GM12865 (cell line): ENCODE measurements at regions not wholly inside any gene's neighbourhood (a gene's known extent, or its start where the extent isn't known, plus 50 kb on each side); places are given as distances from the start of the nearest gene placed in this dataset.

Source experiments
- DNase-seq: peaks from one replicate; pipeline ENCODE4 v3.0.0; 2010; ENCODE audit warnings: low read depth
- H3K4me3 ChIP-seq: 2 replicates; pipeline ENCODE4 v1.5.1; 2011; ENCODE audit warnings: mild to moderate bottlenecking, low read depth, low read length, control low read depth
- TF ChIP-seq, protein P1 (sequence below): IDR thresholded peaks from 2 replicates; pipeline ENCODE4 v1.5.1; 2011; ENCODE audit warnings: low read length, control low read depth, low read depth, inconsistent platforms; ENCODE audit not compliant: insufficient read depth; ENCODE audit errors: missing control alignments

DNA sequence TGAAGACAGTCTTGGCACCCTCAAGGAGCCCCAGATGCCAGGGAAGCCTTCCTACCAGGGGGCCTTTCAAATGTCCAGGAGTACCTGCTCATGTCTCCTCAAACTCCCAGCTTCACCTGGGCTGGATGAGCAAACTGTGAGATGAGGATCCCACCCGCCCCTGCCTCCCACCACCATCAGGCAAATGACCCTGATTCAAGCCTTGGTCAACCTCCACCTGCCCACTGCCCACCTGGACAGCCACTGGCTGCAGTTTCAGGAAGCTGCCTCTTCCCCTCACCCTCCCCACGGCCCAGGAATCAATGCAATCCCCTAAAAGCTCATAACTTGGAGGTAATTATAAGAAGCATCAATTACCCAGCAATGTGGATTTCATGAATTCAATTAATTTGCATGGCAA, 122.7 kb downstream of the BUD13 start:
- TF ChIP-seq, protein P1, sequence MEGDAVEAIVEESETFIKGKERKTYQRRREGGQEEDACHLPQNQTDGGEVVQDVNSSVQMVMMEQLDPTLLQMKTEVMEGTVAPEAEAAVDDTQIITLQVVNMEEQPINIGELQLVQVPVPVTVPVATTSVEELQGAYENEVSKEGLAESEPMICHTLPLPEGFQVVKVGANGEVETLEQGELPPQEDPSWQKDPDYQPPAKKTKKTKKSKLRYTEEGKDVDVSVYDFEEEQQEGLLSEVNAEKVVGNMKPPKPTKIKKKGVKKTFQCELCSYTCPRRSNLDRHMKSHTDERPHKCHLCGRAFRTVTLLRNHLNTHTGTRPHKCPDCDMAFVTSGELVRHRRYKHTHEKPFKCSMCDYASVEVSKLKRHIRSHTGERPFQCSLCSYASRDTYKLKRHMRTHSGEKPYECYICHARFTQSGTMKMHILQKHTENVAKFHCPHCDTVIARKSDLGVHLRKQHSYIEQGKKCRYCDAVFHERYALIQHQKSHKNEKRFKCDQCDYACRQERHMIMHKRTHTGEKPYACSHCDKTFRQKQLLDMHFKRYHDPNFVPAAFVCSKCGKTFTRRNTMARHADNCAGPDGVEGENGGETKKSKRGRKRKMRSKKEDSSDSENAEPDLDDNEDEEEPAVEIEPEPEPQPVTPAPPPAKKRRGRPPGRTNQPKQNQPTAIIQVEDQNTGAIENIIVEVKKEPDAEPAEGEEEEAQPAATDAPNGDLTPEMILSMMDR, result no peak
- DNase-seq, result no peak
- no peak overlapping the region for H3K4me3 ChIP-seq

DNA sequence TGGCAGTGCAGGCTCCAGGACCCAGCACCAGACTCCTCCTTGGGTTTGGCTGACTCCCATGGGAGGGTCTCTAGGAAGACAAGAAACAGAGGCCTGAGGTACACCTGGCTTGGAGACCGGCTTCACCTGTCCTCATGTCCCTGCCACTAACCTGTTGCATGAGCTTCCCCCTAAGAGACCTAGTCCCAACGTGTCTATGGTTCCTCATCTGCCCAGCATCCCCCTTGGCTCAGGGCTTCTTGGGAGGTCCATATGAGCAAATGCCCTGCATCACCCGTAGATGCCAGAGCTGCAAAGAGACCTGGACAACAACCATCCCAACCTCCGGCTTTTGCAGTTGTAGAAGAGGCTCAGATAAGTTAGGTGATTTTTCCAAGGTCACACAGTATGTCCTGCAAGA, 123.5 kb downstream of the BUD13 start:
- H3K4me3 ChIP-seq, result no peak overlapping the region
- TF ChIP-seq, protein P1, result no peak
- DNase-seq, result no peak

DNA sequence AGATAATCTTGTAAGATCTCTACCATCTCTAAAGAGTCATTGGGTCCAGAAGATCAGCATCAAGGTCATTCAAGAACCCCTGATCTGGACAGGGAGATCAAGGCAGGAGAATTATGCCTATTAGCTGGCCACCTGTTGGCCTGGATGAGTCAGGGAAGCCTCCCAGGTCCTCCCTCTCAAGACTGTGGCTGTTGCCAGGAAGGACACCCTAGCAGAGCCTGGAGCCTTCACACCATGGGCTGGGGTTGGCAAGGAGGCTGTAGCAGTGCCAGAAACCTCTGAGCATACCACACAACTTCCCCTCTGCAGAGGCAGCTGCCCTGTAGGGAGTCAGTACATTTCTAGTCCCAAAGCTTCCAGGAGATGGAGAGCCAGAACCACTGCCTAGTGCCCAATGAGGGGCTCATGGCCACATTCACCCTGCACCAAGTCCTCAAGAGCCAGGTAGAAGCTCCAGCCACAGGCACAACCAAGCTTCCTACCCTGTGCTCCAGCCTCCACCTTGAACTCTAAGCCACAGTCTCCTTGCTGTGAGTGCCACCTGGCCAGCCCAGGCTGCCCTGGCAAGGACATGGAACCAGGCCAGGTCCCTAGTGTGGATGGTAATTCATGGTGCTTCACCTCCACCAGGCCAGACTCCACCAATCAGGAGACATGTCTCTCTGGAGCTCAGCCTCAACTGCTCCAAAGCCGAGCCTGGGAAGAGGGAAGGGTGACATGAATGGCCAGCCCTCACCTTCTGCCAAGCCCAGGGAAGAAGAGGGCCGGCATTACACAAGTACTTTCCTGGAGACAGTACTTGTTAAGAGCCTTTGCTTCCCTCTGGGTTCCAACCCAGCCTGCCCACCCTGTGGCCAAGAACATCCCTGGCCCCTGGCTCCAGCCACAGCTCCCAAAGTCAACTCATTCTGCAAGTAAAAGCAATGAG, 124.3 kb downstream of the BUD13 start:
- TF ChIP-seq, protein P1, result no peak
- H3K4me3 ChIP-seq, result no peak overlapping the region
- no peak for DNase-seq

DNA sequence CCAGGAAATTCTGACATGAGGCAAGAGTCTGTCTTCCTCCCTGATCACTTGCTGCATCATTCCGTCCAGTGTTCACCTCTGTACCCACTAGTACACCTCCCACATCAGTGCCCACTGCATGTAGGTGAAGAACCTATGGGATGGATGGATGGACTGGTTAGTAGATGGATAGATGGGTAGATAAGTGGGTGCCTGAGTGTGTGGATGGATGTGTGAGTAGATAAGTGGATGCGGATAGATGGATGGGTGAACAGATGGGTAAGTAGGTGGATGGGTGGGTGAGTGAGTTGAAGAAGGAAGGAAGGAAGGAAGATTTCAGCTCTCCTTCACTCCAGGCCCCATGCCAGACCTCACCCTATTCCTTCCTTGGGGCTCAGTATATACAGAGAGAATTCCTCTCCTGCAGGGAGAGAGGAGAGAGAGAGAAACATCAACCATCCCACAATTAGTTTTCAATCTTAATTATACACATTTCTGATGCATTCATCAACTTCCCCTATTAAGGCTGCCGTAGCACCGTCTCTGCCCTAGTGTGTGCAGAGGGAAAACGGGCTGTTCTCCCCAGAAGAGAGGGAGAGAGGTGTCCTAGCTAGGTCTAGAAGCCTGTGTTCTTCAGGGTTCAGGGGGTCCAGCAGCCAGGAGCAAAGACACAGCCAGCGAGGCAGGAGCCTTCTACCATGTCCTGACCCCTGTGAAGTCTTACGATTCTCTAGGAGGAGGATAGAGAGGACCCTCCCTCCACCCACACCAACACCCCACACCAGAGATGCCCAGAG, 125.3 kb downstream of the BUD13 start:
- TF ChIP-seq, protein P1, result no peak
- DNase-seq, result no peak
- no peak overlapping the region for H3K4me3 ChIP-seq

DNA sequence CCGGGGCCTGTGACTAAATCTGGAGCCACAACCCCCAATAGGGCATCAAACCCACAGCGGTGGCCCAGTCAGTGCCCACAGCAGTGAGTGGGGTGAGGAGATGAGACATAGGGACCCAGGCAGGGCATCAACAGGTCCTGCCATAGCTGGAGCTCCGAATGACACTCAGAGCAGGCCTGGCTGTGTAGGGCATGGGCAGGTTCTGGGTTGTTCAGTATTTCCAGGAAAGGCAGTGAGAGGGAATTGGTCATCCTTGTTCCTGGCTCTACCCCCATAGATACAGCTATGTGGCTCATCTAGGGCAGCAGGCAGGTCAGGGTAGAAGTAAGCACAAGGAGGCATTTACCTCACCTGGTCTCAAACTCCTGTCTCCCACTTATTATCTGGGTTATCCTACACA, 126.6 kb downstream of the BUD13 start:
- H3K4me3 ChIP-seq, result no peak overlapping the region
- TF ChIP-seq, protein P1, result no peak
- no peak for DNase-seq

DNA sequence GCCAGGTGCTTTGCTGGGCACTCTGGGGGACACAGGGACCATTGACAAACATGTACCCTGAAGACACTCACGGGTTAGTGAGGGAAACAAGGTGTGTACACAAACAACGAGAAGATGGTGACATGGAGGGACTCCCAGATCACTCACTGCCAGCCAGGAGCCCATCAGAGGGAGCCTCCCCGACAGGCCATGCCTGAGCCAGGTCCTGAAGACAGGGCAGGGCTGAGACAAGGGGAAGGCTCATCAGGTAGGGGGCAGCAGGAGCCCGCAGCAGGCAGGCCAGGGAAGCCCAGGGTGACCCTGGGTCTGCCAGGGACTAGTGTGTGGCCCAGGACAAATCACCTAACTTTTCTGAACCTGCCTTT, 127.9 kb downstream of the BUD13 start:
- H3K4me3 ChIP-seq, result no peak overlapping the region
- DNase-seq, result no peak
- TF ChIP-seq, protein P1, result no peak
